Breast epithelium (tissue), 3 donors: ENCODE measurements at regions not wholly inside any gene's neighbourhood (a gene's known extent, or its start where the extent isn't known, plus 50 kb on each side); places are given as distances from the start of the nearest gene placed in this dataset.

Experiments used
- CTCF ChIP-seq, 3 donors: fragments of 450-650 bp; IDR thresholded peaks; one replicate each; pipeline ENCODE4 v1.5.1; 2016 to 2017; ENCODE audit warnings: antibody characterized with exemption in 3 of 3, mild to moderate bottlenecking in 3 of 3, moderate library complexity in 3 of 3
- POLR2A ChIP-seq: fragments of 450-650 bp; IDR thresholded peaks from one replicate; pipeline ENCODE4 v1.6.1; 2016; ENCODE audit warnings: antibody characterized with exemption, mild to moderate bottlenecking, moderate library complexity
- POLR2AphosphoS5 ChIP-seq, 3 donors: sonication (generic); formaldehyde crosslinking; IDR thresholded peaks; one replicate each; pipeline ENCODE4 v1.6.1; 2017; ENCODE audit warnings: antibody characterized with exemption in 3 of 3

DNA sequence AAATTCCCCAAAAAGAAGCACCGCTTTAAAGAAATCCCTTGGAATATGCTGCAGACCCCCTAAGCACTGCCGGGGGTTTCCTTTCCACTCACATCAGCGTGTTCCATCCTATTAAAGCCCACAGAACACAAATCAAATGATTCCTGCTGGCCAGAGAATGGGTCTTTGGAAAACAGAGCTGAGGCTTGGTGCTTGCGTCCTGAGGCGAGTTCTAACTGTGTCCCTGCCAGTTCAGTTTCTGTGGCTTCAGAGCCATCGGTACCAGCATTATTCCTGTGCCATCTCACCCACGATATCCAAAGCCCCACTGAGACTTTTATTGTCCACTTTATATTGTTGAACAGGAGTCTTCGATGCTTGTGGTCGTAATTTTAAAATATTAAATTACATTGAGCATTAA lies 142.0 kb upstream of the SYT13 start:
- TF ChIP-seq CTCF (IDR thresholded peaks at IDR 0.05) (no peak), POLR2A (no peak), POLR2AphosphoS5 (IDR thresholded peaks at IDR 0.05) (no peak)
